ENCODE measurements at regions not wholly inside any gene's neighbourhood (a gene's known extent, or its start where the extent isn't known, plus 50 kb on each side); places are given as distances from the start of the nearest gene placed in this dataset.

- Histone ChIP-seq H3K79me2 (ENCODE audit: control insufficient read depth, insufficient read depth, low read length) (no peaks in the 10 kb centered on the region), H3K18ac (ENCODE audit: low read length) (no peak overlapping the region), H3K27ac (ENCODE audit: low read depth, low read length) (no peak overlapping the region), H3K27me3 (ENCODE audit: insufficient read depth, low read length, poor library complexity) (no peaks in the 10 kb centered on the region), H4K5ac (ENCODE audit: low read length) (no peak overlapping the region), H3K4ac (ENCODE audit: low read depth, low read length) (no peak overlapping the region), H2AK5ac (ENCODE audit: low read length) (no peak overlapping the region), H3K9ac (ENCODE audit: low read length) (no peak overlapping the region), H4K8ac (ENCODE audit: low read depth, low read length) (no peak overlapping the region), H3K36me3 (ENCODE audit: control insufficient read depth, insufficient read depth, low read length) (no peaks in the 10 kb centered on the region), H3K4me3 (ENCODE audit: low read length) (no peak overlapping the region), H3K79me1 (ENCODE audit: low read length) (no peaks in the 10 kb centered on the region), H3K4me2 (ENCODE audit: low read length) (no peak overlapping the region), H3K56ac (ENCODE audit: low read length) (no peak overlapping the region), H2BK5ac (ENCODE audit: low read length) (no peak overlapping the region), H2BK120ac (ENCODE audit: low read depth, low read length) (no peak overlapping the region), H3K4me1 (ENCODE audit: control insufficient read depth, low read depth, low read length) (peaks cover 4% of the 10 kb centered on the region), H3K23ac (ENCODE audit: low read length) (no peak overlapping the region), H2BK15ac (replicated peaks; ENCODE audit: low read depth) (no peak overlapping the region)
- peak; percentile 47 for DNase-seq
- WGBS (ENCODE audit: extremely low coverage, insufficient coverage, low lambda C conversion rate) = no CpG with 5 or more reads among the region's 5 CpGs
Observed at GRCh38 chr6:21972516-21972915, 324.3 kb downstream of the PRL start.

- Histone ChIP-seq H3K27ac (ENCODE audit: low read depth, low read length) (no peak overlapping the region), H3K4ac (ENCODE audit: low read depth, low read length) (no peak overlapping the region), H3K56ac (ENCODE audit: low read length) (no peak overlapping the region), H3K79me1 (ENCODE audit: low read length) (peaks cover 2% of the 10 kb centered on the region), H2BK5ac (ENCODE audit: low read length) (no peak overlapping the region), H3K4me2 (ENCODE audit: low read length) (no peak overlapping the region), H3K4me3 (ENCODE audit: low read length) (no peak overlapping the region), H3K4me1 (ENCODE audit: control insufficient read depth, low read depth, low read length) (no peaks in the 10 kb centered on the region), H4K5ac (ENCODE audit: low read length) (no peak overlapping the region), H3K36me3 (ENCODE audit: control insufficient read depth, insufficient read depth, low read length) (peaks cover 3% of the 10 kb centered on the region), H3K9ac (ENCODE audit: low read length) (no peak overlapping the region), H2AK5ac (ENCODE audit: low read length) (no peak overlapping the region), H3K27me3 (ENCODE audit: insufficient read depth, low read length, poor library complexity) (no peaks in the 10 kb centered on the region), H3K18ac (ENCODE audit: low read length) (no peak overlapping the region), H2BK15ac (replicated peaks; ENCODE audit: low read depth) (no peak overlapping the region), H4K8ac (ENCODE audit: low read depth, low read length) (no peak overlapping the region), H3K23ac (ENCODE audit: low read length) (no peak overlapping the region), H2BK120ac (ENCODE audit: low read depth, low read length) (no peak overlapping the region), H3K79me2 (ENCODE audit: control insufficient read depth, insufficient read depth, low read length) (no peaks in the 10 kb centered on the region)
- WGBS (ENCODE audit: extremely low coverage, insufficient coverage, low lambda C conversion rate) = no CpG with 5 or more reads among the region's 1 CpG
- no peak for DNase-seq
Observed at GRCh38 chr6:21977346-21977745, 319.5 kb downstream of the PRL start.

- no peaks in the 10 kb centered on the region for H3K27me3 ChIP-seq (ENCODE audit: insufficient read depth, low read length, poor library complexity)
- H3K4me2 ChIP-seq (ENCODE audit: low read length) = no peak overlapping the region
- H3K79me1 ChIP-seq (ENCODE audit: low read length) = peaks cover 2% of the 10 kb centered on the region
- H2BK120ac ChIP-seq (ENCODE audit: low read depth, low read length) = no peak overlapping the region
- H2AK5ac ChIP-seq (ENCODE audit: low read length) = no peak overlapping the region
- H3K56ac ChIP-seq (ENCODE audit: low read length) = no peak overlapping the region
- no peak overlapping the region for H3K23ac ChIP-seq (ENCODE audit: low read length)
- no CpG with 5 or more reads among the region's 1 CpG for WGBS (ENCODE audit: extremely low coverage, insufficient coverage, low lambda C conversion rate)
- H2BK15ac ChIP-seq (replicated peaks; ENCODE audit: low read depth) = no peak overlapping the region
- no peak overlapping the region for H2BK5ac ChIP-seq (ENCODE audit: low read length)
- no peak for DNase-seq
- H3K9ac ChIP-seq (ENCODE audit: low read length) = no peak overlapping the region
- H3K4ac ChIP-seq (ENCODE audit: low read depth, low read length) = no peak overlapping the region
- H3K36me3 ChIP-seq (ENCODE audit: control insufficient read depth, insufficient read depth, low read length) = peaks cover 3% of the 10 kb centered on the region
- H3K18ac ChIP-seq (ENCODE audit: low read length) = no peak overlapping the region
- no peak overlapping the region for H3K27ac ChIP-seq (ENCODE audit: low read depth, low read length)
- no peak overlapping the region for H3K4me3 ChIP-seq (ENCODE audit: low read length)
- H4K5ac ChIP-seq (ENCODE audit: low read length) = no peak overlapping the region
- H3K79me2 ChIP-seq (ENCODE audit: control insufficient read depth, insufficient read depth, low read length) = no peaks in the 10 kb centered on the region
- H4K8ac ChIP-seq (ENCODE audit: low read depth, low read length) = no peak overlapping the region
- H3K4me1 ChIP-seq (ENCODE audit: control insufficient read depth, low read depth, low read length) = no peaks in the 10 kb centered on the region
Observed at GRCh38 chr6:21981235-21981833, 315.5 kb downstream of the PRL start.

- Histone ChIP-seq H3K27me3 (ENCODE audit: insufficient read depth, low read length, poor library complexity) (no peaks in the 10 kb centered on the region), H3K23ac (ENCODE audit: low read length) (no peak overlapping the region), H3K18ac (ENCODE audit: low read length) (no peak overlapping the region), H4K8ac (ENCODE audit: low read depth, low read length) (no peak overlapping the region), H3K56ac (ENCODE audit: low read length) (no peak overlapping the region), H3K4me2 (ENCODE audit: low read length) (no peak overlapping the region), H3K9ac (ENCODE audit: low read length) (no peak overlapping the region), H3K36me3 (ENCODE audit: control insufficient read depth, insufficient read depth, low read length) (peaks cover 3% of the 10 kb centered on the region), H3K4me1 (ENCODE audit: control insufficient read depth, low read depth, low read length) (no peaks in the 10 kb centered on the region), H3K4ac (ENCODE audit: low read depth, low read length) (no peak overlapping the region), H3K4me3 (ENCODE audit: low read length) (no peak overlapping the region), H2AK5ac (ENCODE audit: low read length) (no peak overlapping the region), H3K27ac (ENCODE audit: low read depth, low read length) (no peak overlapping the region), H2BK5ac (ENCODE audit: low read length) (no peak overlapping the region), H4K5ac (ENCODE audit: low read length) (no peak overlapping the region), H3K79me1 (ENCODE audit: low read length) (peaks cover 4% of the 10 kb centered on the region), H2BK120ac (ENCODE audit: low read depth, low read length) (no peak overlapping the region), H3K79me2 (ENCODE audit: control insufficient read depth, insufficient read depth, low read length) (no peaks in the 10 kb centered on the region), H2BK15ac (replicated peaks; ENCODE audit: low read depth) (no peak overlapping the region)
- no CpG with 5 or more reads among the region's 4 CpGs for WGBS (ENCODE audit: extremely low coverage, insufficient coverage, low lambda C conversion rate)
- DNase-seq = no peak
Observed at GRCh38 chr6:21984135-21984534, 312.7 kb downstream of the PRL start.

- no peak overlapping the region for H2AK5ac ChIP-seq (ENCODE audit: low read length)
- H3K27ac ChIP-seq (ENCODE audit: low read depth, low read length) = no peak overlapping the region
- H3K4me3 ChIP-seq (ENCODE audit: low read length) = no peak overlapping the region
- H3K9ac ChIP-seq (ENCODE audit: low read length) = no peak overlapping the region
- no peak overlapping the region for H2BK120ac ChIP-seq (ENCODE audit: low read depth, low read length)
- peaks cover 4% of the 10 kb centered on the region for H3K79me1 ChIP-seq (ENCODE audit: low read length)
- H3K36me3 ChIP-seq (ENCODE audit: control insufficient read depth, insufficient read depth, low read length) = peaks cover 3% of the 10 kb centered on the region
- no peaks in the 10 kb centered on the region for H3K79me2 ChIP-seq (ENCODE audit: control insufficient read depth, insufficient read depth, low read length)
- H3K56ac ChIP-seq (ENCODE audit: low read length) = no peak overlapping the region
- H3K23ac ChIP-seq (ENCODE audit: low read length) = no peak overlapping the region
- H3K4me1 ChIP-seq (ENCODE audit: control insufficient read depth, low read depth, low read length) = no peaks in the 10 kb centered on the region
- H3K27me3 ChIP-seq (ENCODE audit: insufficient read depth, low read length, poor library complexity) = no peaks in the 10 kb centered on the region
- no peak overlapping the region for H4K8ac ChIP-seq (ENCODE audit: low read depth, low read length)
- H3K18ac ChIP-seq (ENCODE audit: low read length) = no peak overlapping the region
- no peak overlapping the region for H4K5ac ChIP-seq (ENCODE audit: low read length)
- no peak overlapping the region for H2BK15ac ChIP-seq (replicated peaks; ENCODE audit: low read depth)
- DNase-seq = no peak
- H3K4me2 ChIP-seq (ENCODE audit: low read length) = no peak overlapping the region
- no CpG with 5 or more reads among the region's 1 CpG for WGBS (ENCODE audit: extremely low coverage, insufficient coverage, low lambda C conversion rate)
- no peak overlapping the region for H3K4ac ChIP-seq (ENCODE audit: low read depth, low read length)
- no peak overlapping the region for H2BK5ac ChIP-seq (ENCODE audit: low read length)
Observed at GRCh38 chr6:21984561-21984960, 312.3 kb downstream of the PRL start.

GRCh38 chr6:21985904-21986303, 310.9 kb downstream of the PRL start:
- no peak overlapping the region for H4K8ac ChIP-seq (ENCODE audit: low read depth, low read length)
- H3K4me1 ChIP-seq (ENCODE audit: control insufficient read depth, low read depth, low read length) = no peaks in the 10 kb centered on the region
- no peak overlapping the region for H3K4me3 ChIP-seq (ENCODE audit: low read length)
- H3K18ac ChIP-seq (ENCODE audit: low read length) = no peak overlapping the region
- H3K36me3 ChIP-seq (ENCODE audit: control insufficient read depth, insufficient read depth, low read length) = peaks cover 2% of the 10 kb centered on the region
- H4K5ac ChIP-seq (ENCODE audit: low read length) = no peak overlapping the region
- H3K4me2 ChIP-seq (ENCODE audit: low read length) = no peak overlapping the region
- no peak overlapping the region for H2BK120ac ChIP-seq (ENCODE audit: low read depth, low read length)
- no peak overlapping the region for H3K9ac ChIP-seq (ENCODE audit: low read length)
- no CpG with 5 or more reads among the region's 1 CpG for WGBS (ENCODE audit: extremely low coverage, insufficient coverage, low lambda C conversion rate)
- DNase-seq = no peak
- no peak overlapping the region for H2AK5ac ChIP-seq (ENCODE audit: low read length)
- H3K79me1 ChIP-seq (ENCODE audit: low read length) = peaks cover 4% of the 10 kb centered on the region
- no peaks in the 10 kb centered on the region for H3K27me3 ChIP-seq (ENCODE audit: insufficient read depth, low read length, poor library complexity)
- H3K4ac ChIP-seq (ENCODE audit: low read depth, low read length) = no peak overlapping the region
- H3K79me2 ChIP-seq (ENCODE audit: control insufficient read depth, insufficient read depth, low read length) = no peaks in the 10 kb centered on the region
- no peak overlapping the region for H2BK5ac ChIP-seq (ENCODE audit: low read length)
- no peak overlapping the region for H3K56ac ChIP-seq (ENCODE audit: low read length)
- no peak overlapping the region for H3K27ac ChIP-seq (ENCODE audit: low read depth, low read length)
- no peak overlapping the region for H3K23ac ChIP-seq (ENCODE audit: low read length)
- no peak overlapping the region for H2BK15ac ChIP-seq (replicated peaks; ENCODE audit: low read depth)

All from mesendoderm (in vitro differentiated cells).